Stimulated activated CD8-positive, alpha-beta memory T cell treated with anti-CD3 and anti-CD28 coated beads, Interleukin-12 subunit alpha, Interleukin-12 subunit beta, amount 100 ng/mL, for 24 hours (primary cell): ENCODE measurements at regions not wholly inside any gene's neighbourhood (a gene's known extent, or its start where the extent isn't known, plus 50 kb on each side); places are given as distances from the start of the nearest gene placed in this dataset.

ENCODE experiments used
- DNase-seq: peaks from one replicate; pipeline ENCODE4 v3.0.0-alpha.2; 2020; ENCODE audit errors: extremely low read depth

DNA sequence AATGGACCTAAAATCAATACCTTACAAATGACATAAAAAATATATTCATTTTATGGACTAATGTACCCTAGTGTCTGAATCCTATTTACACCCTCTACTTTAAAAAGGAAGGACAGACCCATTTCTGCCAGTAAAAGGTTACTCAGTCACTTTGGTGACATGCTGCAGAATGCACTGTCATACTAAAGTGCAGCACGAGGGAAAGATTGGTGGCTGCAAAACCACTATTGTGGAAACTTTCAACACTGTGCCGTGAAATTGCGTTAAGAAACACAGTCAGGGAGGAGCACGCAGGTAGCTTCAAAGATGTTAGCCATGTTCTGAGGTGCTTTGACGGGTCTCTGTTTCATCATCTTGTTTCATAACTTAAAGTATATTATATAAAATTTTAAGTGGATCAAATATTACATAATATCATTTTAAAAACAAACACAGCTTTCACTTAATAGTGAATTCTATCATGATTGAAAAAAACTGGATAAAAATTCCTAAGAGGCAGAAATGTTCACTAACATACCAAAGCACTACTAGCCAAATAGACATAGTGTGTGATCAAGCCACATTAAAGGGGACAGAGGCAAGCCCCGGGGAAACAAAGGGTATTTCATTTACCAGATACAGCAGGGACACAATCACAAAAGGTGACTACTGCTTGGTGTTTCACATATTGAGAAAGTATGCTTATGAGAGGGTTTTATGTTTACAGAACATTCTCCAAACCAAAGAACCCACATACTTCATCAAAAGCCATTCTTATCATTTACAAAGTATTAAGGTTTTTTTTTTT is 330.8 kb upstream of the SOX5 start:
- DNase-seq: no peak

DNA sequence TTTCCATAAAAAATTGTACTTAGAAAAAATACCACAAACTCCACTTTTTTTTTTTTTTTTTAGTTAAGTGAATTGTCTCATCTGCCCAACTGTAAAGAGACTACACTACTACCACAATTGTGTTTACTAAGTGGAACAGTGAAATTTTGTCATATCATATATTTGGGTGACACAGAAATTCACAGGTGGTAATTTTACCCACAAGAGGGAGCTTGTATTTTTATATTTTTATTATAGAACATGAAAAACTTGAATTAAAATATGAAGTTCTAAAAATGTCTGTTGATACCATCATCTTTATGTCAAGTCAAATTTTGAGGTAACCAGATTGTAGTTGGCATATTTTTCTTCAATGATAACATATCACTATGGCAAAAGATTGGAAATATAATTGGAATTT is 329.4 kb upstream of the SOX5 start:
- no peak for DNase-seq

- no peak for DNase-seq
Measured at GRCh38 chr12:24270965-24271364, 321.5 kb upstream of the SOX5 start.

DNA sequence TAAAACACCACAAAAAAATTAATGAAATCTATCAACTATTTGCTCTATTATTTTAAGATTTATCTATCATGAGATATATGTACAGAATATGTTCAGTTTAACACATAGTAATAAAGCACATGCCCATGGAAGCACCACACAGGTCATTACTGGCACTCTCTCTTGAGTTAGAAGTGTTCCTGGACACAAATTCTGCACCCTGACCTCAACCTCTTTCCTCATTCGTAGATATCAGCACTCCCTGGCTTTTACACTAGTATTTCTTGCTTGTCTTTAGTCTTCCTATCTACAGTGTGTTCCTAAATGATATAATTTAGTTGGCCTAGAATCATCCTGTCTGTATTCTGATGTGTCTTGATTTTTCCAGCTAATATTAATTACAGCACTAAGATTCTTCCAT is 321.0 kb upstream of the SOX5 start:
- no peak for DNase-seq

GRCh38 chr12:24268663-24269186 is 319.3 kb upstream of the SOX5 start:
- no peak for DNase-seq

GRCh38 chr12:24266982-24267381 is 317.5 kb upstream of the SOX5 start:
- DNase-seq: no peak

- DNase-seq: no peak
Measured at GRCh38 chr12:24256684-24257083, 307.2 kb upstream of the SOX5 start.

GRCh38 chr12:24255920-24256665 is 306.6 kb upstream of the SOX5 start:
- DNase-seq: no peak

DNA sequence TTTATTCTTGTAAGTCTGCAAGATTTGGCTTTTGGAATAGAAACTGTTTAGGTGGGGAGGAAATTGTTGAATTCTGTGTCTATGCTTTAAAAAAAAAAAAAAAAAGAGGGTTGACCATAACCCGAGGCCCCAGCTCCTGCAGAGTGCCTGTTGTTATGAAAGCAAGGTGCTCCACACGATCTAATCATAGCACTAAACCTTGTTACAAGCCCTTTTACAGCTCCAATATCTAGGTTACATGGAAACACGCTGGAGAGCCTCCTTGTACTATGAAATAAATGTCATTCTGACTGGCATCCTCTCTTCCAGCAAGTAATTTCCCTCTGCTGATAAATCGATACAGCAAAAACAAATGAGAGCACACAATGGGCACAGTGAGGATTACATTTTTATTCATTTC is 303.1 kb upstream of the SOX5 start:
- DNase-seq: no peak

DNA sequence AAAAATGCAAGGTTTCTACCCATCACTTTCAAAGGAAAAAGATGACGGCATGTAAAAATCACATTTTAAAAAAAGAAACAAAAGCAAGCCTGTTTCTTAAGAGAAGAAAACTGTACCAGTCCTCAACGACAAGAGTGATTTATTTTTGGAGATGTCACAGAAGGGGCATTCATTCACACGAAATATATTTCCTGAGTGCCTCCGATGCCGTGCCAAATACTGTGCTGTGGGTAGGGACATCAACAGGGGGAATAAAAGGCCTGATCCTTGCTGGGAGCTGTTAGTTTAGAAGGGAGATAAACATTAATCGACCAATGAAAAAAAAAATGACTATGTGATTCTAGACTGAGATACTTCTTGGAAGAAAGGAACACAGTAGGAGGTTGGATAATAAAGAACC is 297.5 kb upstream of the SOX5 start:
- no peak for DNase-seq

GRCh38 chr12:24246376-24246775 is 296.9 kb upstream of the SOX5 start:
- no peak for DNase-seq

- no peak for DNase-seq
Measured at GRCh38 chr12:24244801-24245200, 295.3 kb upstream of the SOX5 start.

DNA sequence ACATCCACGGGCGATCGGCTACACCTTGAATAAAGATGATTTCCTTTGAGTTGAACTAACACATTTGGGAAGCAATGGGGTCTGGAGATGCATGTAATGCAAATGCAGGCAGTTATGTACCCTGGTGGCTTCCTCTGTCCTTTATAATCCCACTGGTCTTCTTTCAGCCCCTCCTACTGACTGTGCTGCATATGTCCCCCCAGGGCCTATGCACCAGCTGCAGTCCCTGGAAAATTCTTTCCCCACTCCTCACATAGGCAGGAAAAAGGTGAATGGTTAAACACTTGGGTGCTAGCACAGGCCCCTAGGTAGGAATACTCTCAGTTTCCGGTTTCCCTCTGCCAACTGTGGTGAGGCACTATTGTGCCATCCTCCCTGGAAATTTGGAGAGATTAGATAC is 294.8 kb upstream of the SOX5 start:
- DNase-seq: no peak

DNA sequence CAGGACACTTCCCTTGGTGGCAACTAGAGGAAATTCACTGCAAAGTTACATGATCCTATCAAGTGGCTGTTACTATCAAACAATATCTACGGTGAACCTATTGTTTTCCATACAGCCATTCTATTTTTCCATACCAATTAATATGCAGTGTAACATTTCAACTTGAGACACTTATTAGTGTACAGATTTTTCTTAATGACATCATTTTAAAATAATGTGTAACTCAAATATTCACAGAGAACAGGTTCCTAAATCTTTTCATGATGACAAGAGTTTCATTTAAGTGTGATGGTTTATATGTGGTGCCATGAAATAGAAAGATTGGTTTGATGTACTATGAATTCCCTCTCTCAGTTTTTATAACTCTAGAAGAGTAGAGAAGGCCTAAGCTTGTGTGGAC is 291.2 kb upstream of the SOX5 start:
- no peak for DNase-seq

- DNase-seq: no peak
Measured at GRCh38 chr12:24233519-24234246, 284.2 kb upstream of the SOX5 start.

GRCh38 chr12:24232531-24232930 is 283.1 kb upstream of the SOX5 start:
- DNase-seq: no peak

DNA sequence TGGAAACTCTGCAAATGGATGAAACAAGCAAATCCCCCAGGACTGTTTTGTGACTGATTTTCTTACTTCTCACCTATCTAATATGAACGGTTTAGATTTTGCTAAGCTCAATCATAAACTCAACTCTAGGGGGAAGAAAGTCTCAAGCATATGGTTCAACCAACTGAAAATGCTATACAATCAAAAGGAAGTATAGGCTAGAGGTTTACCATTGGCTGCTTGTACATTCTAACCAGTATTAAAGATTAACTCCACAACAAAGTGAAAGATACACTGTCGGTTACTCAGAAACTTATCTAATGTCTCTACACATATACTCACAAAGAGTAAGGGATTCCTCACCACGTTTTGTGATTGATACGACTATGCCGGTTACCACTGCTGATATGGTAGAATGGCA is 281.8 kb upstream of the SOX5 start:
- no peak for DNase-seq

DNA sequence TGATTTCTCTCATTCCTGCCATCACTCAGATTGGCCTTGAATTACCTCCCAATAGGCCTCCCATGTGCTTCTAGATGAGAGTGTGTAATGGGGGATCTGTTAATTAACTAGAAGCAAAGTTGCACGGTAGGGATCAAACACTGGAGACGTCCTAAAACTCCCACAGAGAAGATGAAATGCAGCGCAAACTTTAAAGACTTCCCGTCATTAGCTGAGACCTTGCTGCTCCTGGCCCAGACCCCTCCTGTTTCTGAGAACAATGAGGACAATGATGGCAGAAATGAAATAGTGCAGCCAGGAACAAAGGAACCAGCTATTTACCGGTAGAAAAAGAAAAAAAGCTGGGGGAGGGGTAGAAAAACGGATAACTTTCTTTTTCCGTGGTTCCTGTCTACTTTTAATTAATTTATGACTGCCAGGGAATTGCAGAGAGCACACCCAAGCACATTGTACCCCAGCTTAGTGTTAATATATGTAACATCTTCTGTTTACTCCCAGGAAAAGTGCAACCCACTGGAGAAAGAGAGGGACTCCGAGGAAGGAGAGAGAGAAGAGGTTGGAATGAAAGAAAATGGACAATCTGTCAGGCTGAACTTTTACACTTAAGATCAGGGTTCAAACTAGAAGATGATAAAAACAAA is 280.7 kb upstream of the SOX5 start:
- DNase-seq: no peak

DNA sequence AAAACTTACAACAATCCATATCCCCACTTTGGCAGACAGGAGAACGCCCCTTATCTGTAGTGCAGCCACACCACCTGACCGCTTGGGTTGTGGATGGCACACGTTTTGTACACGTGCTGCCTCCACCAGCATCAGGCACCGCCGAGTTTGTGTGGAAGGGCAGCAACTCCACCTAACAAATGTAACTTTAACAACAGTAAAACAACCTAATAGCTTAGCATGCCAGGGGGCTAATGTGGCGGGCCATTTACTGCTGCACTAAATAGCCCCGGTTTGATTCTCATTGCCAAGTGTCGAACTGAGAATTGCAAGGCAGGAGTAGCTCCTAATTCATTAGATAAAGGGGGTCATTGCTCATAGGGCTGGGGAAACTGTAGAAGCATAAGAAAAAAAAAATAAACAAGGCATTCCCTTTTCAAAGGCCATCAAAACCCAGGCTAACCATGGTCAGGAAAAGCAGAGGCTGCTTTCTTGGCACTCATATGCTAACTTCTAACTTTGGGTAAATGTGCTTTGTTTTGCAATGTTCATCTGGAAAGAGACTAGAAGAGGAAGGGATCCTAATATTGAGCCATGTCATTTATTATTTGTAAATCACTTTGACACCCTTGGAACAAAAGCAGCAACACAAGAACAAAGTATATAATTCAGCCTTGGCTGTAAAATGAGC is 279.7 kb upstream of the SOX5 start:
- DNase-seq: no peak

- DNase-seq: no peak
Measured at GRCh38 chr12:24228371-24228770, 278.9 kb upstream of the SOX5 start.

GRCh38 chr12:24227551-24227950 is 278.1 kb upstream of the SOX5 start:
- no peak for DNase-seq
